ENCODE measurements at regions not wholly inside any gene's neighbourhood (a gene's known extent, or its start where the extent isn't known, plus 50 kb on each side); places are given as distances from the start of the nearest gene placed in this dataset.
"Not testable (repeated sequence)": the region's sequence is repeated elsewhere in the genome, so short reads cannot be mapped to it uniquely, and the experiment has no call there.

DNA sequence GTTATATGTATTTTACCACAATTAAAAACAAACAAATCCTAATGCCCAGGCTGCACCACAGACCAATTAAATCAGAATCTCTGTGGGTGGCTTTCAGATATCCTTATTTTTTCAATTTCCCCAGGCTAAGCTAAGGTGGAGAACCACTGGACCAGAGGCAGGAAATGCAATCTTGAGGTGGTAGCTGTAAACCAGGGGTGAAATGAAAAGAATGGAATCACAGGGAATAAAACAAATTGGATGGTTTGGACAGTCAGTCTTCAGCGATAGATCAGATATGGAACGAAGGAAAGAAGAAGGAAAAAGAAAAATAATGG, 215.4 kb downstream of the KCNRG start:
- no peak overlapping the region for H3K4me3 ChIP-seq (replicated peaks; ENCODE audit: low read depth, low read length)
- TF ChIP-seq, protein P1, sequence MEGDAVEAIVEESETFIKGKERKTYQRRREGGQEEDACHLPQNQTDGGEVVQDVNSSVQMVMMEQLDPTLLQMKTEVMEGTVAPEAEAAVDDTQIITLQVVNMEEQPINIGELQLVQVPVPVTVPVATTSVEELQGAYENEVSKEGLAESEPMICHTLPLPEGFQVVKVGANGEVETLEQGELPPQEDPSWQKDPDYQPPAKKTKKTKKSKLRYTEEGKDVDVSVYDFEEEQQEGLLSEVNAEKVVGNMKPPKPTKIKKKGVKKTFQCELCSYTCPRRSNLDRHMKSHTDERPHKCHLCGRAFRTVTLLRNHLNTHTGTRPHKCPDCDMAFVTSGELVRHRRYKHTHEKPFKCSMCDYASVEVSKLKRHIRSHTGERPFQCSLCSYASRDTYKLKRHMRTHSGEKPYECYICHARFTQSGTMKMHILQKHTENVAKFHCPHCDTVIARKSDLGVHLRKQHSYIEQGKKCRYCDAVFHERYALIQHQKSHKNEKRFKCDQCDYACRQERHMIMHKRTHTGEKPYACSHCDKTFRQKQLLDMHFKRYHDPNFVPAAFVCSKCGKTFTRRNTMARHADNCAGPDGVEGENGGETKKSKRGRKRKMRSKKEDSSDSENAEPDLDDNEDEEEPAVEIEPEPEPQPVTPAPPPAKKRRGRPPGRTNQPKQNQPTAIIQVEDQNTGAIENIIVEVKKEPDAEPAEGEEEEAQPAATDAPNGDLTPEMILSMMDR (IDR thresholded peaks at IDR 0.05; ENCODE audit: low read depth, low read length, missing control alignments): no peak
- no peak for DNase-seq (ENCODE audit: extremely low read depth, low read depth)

DNA sequence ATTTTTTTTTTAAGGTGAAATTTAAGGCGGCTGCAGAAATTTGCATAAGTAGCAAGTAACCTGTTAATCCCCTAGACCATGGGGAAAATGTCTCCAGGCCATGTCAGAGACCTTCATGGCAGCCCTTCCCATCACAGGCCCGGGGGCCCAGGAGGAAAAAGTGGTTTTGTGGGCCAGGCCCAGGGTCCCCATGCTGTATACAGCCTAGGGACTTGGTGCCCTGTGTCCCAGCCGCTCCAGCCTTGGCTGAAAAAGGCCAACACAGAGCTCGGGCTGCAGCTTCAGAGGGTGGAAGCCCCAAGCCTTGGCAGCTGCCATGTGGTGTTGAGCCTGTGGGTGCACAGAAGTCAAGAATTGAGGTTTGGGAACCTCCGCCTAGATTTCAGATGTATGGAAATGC, 218.3 kb downstream of the KCNRG start:
- not testable (repeated sequence) for H3K4me3 ChIP-seq (replicated peaks; ENCODE audit: low read depth, low read length); DNase-seq (ENCODE audit: extremely low read depth, low read depth)

DNA sequence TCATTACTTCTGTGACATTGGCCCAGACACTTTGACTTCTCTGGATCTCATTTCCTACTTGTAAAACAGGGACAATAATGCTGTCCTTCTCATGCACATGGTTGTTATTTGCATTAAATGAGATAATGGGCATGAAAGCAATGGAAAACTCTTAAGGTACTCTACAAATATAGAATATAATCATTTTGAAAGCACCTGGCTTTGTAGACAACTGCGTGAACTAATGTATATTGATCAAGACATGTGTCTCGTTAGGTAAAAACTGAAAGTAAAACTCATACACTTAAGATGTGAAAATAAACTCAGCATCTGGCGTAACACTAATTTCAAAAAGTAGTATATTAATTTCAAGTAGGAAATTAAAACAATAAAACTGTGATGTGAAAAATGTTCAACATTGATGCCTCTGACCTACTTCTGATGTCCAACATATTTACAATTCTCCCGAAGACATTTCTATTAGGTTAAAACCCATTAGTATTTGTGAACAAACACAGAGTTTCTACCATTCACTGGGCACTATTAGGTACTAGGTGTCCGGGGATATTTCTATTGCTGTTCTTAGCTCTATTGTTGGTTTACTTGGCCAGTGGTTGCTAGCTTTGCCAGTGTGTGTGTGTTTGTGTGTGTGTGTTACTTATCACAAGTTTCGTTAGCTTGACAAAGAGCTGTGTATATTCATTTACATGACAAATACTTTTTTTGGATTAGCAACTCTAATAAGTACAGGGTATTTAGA, 220.5 kb downstream of the KCNRG start:
- TF ChIP-seq, protein P1 (IDR thresholded peaks at IDR 0.05; ENCODE audit: low read depth, low read length, missing control alignments): no peak
- no peak overlapping the region for H3K4me3 ChIP-seq (replicated peaks; ENCODE audit: low read depth, low read length)
- DNase-seq (ENCODE audit: extremely low read depth, low read depth): no peak

DNA sequence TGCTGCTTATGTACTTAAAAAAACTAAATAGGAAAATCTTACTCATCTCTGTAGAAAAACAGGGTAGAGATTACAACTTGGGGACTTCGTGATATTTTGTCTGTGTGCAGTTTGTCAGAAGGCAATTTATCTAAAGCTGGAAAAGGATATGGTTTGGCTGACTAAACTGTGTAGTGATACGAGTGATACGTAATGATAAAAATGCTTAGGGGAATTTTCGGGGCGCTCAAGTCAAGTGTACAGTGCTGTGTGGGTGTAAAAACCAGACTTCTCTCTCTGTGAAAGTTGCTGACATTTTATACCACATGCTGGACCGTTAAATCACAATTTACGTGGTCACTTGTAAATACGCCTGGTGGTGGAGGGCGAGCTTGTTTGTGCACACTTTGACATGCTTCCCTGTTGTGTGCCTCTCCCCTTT, 221.7 kb downstream of the KCNRG start:
- no peak overlapping the region for H3K4me3 ChIP-seq (replicated peaks; ENCODE audit: low read depth, low read length)
- no peak for DNase-seq (ENCODE audit: extremely low read depth, low read depth)
- TF ChIP-seq, protein P1 (IDR thresholded peaks at IDR 0.05; ENCODE audit: low read depth, low read length, missing control alignments): no peak

DNA sequence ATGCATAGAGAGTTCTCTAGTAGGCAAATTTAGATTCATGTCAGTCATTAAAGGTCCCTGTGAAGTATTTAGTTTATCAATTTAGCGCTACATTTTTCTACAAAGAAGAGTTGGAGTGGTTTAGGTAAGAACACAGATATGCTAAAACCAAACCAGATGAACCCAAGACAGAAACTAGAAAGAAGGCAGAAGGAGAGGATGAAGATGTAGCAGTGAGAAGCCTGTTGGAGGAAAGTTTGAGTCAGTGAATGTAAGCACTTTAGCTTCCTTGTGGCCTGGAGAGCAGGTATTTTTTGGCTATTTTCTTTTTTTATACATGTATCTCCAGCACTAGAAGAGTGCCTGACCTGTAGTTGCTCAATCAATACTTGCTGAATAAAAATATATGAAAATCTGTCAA, 223.7 kb downstream of the KCNRG start:
- no peak for DNase-seq (ENCODE audit: extremely low read depth, low read depth)
- TF ChIP-seq, protein P1 (IDR thresholded peaks at IDR 0.05; ENCODE audit: low read depth, low read length, missing control alignments): no peak
- H3K4me3 ChIP-seq (replicated peaks; ENCODE audit: low read depth, low read length): no peak overlapping the region

DNA sequence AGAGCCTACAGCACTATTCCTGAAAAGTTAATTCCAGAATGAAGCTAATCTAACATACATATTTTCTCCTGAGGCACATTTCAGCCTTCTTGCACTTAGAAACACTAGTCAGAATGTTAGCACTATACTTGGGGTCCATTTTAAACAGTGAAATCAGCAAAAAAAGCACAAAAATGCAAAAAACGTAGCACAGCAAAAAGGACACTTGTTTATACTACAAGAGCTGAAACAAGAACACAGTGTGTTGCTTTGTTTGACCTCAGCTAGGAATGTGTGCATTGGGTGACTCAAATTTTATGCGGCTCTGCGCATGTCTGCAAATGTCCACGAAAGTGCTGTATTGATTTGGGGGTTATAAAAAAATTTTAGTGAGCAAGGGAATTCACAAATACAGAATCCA, 226.2 kb downstream of the KCNRG start:
- TF ChIP-seq, protein P1 (IDR thresholded peaks at IDR 0.05; ENCODE audit: low read depth, low read length, missing control alignments): no peak
- no peak overlapping the region for H3K4me3 ChIP-seq (replicated peaks; ENCODE audit: low read depth, low read length)
- DNase-seq (ENCODE audit: extremely low read depth, low read depth): no peak

DNA sequence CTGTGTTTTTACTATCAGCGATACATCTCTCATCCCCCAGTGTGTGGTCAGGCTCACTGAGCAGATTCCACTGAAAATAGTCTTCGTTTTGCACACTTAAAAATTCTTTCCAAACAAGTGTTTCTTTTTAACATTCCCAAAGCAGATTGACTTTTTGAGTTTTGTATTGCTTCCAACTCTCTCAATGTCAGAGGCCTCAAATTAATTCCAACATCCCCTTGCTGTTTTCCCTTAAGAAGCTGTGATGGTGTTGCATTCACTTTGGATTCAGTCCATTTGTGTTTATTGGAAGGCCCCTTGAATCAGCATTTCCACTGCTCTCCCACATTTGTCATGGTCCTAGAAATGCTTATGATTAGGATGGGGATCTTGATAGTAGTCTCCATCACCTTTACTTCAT, 228.7 kb downstream of the KCNRG start:
- TF ChIP-seq, protein P1 (IDR thresholded peaks at IDR 0.05; ENCODE audit: low read depth, low read length, missing control alignments): no peak
- no peak overlapping the region for H3K4me3 ChIP-seq (replicated peaks; ENCODE audit: low read depth, low read length)
- no peak for DNase-seq (ENCODE audit: extremely low read depth, low read depth)
